NCI-H460 (cell line): ENCODE measurements at regions not wholly inside any gene's neighbourhood (a gene's known extent, or its start where the extent isn't known, plus 50 kb on each side); places are given as distances from the start of the nearest gene placed in this dataset.
A peak's percentile ranks its signal among the peaks of the same experiment; 100 is the strongest.

Source experiments
- DNase-seq: peaks from one replicate; pipeline ENCODE4 v3.0.0-alpha.2; 2016; ENCODE audit warnings: low read depth; ENCODE audit errors: extremely low read depth

DNA sequence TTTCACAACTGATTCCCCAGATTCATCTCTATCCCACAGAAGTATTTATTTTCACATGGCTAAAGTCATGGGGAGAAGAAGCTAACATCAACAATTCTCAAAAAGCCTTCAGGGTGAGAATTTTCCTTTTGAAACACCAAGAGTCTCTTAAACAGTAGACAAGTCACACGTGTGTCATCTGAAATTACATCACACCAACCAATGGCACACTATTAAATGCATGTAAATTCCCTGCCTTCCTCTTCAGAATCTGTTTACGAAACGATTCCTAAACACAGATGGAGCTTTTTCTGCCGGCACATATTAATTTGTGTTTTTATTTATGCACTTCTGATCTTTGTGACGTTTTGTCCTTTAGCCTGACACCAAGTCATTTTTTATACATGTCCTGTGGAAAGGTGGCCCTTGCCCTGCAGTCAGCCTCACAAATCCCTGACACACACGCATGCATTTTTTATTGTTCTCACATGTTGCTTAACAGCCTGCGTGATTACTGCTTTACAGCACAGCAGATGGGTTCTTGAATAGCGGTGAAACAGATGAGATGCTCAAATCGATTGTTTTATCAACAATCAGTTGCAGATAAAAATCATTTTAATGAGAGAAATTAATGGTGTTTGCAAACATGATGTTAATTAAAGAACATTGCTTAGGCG is 735.9 kb upstream of the TENM3 start:
- no peak for DNase-seq

DNA sequence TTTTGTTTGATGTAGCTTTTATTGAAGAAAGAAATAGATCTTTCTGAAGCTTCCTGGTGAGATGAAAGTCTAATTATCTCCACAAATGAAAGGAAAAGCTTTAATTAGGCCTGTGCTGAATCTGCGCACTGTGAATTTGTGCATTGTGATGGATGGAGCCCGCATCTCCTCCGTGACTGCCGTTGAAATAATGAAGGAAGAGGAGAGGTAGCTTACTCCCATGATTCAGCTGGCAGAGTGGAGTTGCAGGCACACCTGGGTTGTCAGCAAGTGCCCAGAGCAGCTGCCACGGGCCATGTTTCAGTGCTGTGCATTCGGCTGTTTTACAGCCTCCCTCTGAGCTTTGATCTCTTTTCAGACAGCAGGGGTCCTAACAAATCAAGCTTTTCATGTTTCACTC is 735.3 kb upstream of the TENM3 start:
- DNase-seq: no peak

DNA sequence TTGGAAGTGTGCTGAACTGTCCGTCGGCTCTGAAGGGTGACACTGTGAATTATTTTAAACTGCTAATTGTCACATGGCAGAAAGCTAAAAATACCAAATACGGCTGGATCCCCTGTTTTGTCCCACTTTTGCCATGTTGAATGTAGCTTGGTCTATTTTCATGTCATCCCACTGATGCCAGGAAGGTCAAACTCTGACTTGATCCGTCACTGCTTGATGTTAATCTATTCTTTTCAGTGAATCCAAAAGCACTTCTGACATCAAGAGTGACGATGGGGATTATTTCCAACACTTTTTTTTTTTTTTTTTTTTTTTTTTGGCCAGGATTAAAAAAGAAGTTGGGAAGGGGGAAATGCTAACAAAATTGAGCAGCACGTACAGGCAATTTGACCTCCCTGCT is 734.6 kb upstream of the TENM3 start:
- no peak for DNase-seq

DNA sequence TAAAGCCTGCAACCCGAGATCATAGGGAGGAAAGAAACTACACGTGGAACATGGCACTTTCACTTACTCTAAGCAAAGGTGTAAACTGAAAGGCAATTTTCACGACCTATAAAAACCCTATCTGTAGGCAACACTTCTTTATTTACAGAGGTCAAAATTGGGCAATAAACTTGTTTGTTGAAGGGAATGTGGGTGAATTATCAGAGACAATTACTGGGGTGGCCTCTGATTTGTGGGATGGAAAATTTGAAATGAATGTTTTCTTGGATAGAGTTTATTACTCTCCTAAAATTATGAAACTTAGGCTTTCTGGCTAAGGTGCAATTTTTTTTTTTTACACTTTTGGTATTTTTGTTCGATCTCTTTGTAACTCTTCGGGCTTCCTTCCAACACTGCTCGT is 734.1 kb upstream of the TENM3 start:
- no peak for DNase-seq

DNA sequence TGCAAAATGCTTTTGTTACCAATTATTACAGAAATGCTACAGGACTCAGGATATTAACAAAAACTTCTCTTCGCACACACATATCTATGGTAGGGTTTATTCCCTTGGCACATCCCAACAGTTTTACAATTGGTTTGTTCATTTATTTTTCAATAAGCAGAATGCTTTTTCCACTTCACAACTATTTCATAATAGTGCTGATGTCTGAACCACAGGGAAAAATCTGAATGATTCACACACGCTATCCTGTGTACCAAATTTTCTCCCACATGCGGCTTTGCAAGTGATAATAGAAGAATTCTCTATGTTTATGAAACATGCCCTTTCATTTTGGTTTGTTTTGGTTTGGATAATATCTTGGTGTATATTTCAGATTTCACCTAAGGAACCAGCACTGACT is 725.7 kb upstream of the TENM3 start:
- DNase-seq: no peak

DNA sequence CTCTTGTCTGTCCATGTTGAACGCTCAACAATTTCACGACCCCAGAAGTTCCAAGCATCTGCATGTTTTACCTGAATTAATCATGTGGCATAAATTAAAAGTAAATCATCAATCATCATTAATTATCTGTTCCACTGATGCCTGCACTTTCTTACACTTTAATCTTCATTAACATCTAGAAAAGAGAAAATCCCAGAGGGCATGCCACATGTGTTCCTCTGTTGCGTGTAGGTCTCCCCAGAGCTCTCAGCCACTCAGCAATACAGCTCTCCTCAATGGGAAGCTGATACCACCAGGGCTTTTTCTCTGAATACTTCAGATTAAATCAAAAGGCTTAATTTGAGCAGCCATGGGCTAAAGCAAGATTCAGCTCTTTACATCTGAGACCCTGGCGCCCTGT is 722.4 kb upstream of the TENM3 start:
- no peak for DNase-seq

DNA sequence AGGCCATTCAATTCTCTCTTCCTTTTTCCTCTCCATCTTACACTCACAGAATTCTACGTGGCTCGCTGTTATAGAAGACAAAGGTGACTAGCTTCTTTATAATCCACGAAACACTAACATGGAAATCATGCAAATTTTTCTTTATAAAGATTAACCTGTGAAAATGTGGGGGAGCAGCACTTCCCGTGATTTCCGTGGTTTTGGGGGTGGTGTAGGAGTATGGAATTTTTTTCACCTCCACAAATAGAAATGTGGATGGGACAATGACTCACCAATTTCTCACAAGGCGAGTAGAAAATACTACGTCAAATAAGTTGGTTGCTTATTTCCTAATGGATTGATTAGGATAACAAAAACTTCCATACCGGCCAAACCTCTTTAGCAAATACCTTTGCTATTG is 719.2 kb upstream of the TENM3 start:
- DNase-seq: no peak

DNA sequence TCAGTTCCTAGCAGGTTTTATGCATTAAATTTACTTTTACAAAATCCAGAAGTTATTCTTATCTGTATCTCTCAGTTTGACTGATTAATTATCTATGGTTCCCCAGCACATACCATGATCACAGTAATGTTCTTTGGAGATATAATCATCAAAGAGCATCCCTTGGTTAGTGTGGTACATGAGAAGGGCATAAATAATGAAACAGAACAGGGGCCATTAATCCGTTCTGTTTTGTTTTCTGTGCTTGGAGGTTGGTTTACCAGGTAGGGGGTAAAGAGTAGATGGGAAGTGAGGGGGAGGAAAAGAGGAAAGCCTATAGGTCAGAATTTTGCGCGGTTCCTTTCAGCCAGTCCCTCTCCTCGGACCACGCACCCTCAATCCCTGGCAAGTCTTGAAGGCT is 718.7 kb upstream of the TENM3 start:
- no peak for DNase-seq

DNA sequence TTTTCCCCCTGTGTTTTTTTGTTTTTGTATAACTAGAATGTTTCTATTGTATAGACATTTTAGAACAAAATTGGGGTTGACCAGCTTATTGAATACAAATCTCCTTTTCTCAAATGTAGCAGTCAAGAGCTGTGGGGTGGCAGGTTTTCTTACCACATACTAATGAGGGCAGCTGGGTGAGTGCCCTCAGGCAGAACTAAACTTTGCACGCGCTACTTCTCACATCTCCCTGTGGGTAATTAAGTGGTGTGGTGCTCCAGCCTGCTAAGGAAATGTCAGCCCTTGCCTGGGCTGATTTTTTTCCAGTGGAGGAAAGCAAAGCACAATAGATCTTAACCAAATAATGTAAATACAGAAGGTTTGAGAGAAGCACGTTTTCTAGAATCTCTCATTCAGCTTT is 717.6 kb upstream of the TENM3 start:
- no peak for DNase-seq

DNA sequence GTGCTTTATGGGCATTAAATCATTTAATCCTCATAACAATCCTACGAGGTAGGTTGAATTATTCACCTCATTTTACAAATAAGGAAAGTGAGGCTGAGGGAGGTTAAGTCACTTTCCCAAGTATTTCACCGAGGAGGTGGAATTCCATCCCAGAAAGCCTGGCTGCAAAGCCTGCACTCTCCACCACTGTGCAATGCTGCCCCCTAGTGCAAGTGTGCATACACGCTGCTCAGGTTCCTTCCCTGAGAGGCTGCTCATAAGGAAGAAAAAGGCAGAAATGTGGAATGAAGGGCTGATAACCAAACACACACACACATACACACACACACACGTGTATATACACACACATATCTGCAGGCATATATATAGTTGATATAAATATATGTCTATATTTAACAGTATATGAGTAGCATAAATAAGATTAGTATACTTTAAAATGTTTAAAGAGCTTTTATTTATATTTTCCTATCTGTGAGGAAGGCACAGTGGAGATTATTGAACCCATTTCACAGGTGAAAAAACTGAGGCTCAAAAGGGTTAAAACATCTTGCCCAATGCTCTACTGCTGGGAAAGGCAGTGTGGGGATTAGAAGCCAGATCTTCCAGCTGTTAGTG is 714.5 kb upstream of the TENM3 start:
- peak; percentile 47 for DNase-seq

DNA sequence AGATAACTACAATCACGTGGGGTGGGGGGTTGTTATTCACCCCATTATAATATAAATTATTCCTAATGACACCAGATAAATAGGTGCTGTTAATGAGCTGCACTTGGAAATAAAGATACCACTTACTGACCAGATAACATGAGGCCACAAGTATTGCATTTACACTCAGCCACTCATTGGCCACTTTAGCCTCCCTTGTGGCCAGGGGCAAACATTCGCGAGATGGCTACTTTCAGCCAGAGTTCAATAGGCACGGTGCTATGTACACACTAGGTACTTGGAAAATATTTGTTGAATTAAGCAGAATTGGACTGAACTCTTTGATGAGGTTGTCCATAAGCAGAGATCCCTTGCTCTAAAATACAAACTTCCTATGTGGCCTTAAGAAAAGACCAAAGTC is 713.7 kb upstream of the TENM3 start:
- no peak for DNase-seq

DNA sequence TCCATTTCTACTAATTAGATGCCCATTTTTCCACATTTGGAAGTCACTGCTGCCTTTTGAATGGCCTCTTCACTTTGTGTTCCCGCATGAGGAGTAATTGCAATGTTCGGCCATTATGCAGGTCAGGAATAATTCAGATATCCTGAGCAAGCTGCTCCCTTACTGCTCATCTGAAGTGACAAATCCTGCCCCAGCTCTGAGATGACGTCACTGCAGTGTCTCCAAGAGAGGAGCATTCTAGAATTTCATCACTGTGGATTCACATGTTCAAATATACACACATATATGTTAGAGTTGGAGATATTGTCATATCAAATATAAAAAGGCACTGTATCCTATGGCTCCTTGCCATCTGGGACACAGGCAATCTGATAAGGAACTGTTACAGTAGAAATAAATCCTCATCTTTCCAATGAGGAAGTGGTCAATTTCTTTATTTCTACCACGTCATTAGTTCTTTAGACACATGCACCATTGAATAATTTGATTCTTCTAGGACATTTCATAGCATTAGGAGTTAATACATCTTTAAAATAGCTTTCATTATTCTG is 706.9 kb upstream of the TENM3 start:
- no peak for DNase-seq

DNA sequence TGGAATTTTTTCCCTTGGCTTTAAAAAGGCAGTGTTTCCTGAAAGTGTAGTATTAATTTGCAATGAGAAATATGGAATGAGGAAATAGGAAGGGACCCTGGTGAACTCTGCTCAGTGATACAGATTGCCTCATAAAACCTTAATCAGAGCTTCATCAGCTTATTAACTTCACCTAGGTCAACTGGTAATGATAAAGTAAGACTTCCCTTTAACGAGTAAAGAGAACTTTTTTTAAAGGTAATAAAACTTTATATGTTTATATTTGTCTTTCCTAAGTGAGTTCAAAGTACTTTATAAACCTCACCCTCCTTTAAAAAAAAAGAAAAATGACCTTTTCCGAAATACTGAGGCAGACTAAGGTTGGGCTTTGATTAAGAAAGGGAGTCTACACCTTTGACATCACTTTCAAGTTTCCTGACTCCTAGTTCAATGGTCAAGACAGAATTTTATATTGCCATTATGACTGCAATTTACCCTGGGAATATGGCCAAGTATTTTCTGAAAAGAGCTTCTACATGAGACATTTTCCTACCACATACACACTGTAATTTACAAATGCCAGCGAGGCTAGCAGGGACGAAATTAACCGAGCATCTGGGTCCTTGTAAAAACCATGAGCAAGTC is 706.3 kb upstream of the TENM3 start:
- no peak for DNase-seq

DNA sequence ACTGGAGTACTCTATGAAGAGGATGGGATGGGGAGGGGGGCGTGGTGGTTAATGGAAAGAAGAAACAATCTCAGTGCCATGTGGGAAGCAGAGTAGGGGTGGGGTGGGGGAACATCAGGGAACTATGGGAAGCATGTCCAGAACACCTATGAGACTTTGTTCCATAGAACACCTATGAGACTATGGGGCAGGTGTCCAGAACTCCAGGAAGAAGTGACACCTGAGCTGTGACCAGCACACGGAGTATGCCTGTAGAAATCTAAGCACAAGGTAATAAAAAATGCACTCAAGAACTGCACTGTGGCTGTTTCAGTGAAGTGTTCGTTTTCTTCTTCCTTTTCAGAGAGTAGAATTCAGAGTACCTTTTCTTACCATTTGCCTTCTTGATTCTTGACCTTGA is 704.8 kb upstream of the TENM3 start:
- DNase-seq: no peak

DNA sequence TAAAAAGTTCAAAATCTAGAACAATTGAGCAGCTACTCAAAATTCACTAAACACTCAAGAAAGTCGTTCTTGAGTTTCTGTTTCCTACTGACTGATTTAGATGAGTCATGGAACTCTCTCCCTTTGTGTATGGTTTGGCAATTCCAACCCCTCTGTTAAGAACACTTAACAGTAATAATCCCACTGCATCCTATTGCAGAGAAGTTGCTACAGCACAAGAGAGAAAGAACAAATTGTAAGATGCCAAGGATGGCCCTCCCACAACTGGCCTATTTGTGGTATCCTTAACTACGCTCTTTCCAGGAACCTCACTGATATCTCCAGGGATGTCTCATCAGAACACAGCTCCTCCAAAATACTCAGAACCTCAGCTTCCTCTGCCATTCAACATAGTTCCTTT is 701.8 kb upstream of the TENM3 start:
- no peak for DNase-seq

DNA sequence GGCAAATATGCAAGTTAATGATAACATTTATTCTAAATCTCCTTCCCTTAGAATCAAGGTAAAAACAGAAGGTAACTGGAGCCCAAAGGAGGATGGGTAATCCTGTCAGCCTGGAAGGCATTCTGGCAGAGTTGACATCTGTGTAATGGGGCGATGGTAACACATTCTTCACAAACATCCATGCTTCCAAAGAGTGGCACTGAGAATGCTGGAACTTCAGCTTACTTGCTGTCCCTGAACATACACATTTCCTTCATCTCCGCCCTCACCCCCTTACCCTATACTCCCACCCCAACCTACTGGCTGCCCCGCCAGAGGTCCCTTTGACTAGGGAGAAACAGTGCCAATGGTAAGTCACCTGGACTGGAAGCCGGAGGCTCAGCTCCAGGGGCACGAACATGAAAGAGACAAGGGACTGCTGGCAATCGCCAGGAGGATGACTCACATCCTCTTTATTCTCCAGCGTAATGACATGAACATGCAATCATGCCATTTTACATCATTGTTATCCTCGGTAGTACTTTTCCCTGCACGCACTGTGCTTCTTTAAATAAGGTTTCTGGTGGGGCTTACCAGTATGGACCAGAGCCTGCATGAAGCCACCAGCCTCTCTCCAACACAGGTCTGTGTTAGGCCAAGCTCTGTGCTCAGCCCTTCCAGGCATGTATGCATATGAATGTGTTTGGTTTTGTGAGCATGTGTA is 694.2 kb upstream of the TENM3 start:
- DNase-seq: peak; percentile 47

DNA sequence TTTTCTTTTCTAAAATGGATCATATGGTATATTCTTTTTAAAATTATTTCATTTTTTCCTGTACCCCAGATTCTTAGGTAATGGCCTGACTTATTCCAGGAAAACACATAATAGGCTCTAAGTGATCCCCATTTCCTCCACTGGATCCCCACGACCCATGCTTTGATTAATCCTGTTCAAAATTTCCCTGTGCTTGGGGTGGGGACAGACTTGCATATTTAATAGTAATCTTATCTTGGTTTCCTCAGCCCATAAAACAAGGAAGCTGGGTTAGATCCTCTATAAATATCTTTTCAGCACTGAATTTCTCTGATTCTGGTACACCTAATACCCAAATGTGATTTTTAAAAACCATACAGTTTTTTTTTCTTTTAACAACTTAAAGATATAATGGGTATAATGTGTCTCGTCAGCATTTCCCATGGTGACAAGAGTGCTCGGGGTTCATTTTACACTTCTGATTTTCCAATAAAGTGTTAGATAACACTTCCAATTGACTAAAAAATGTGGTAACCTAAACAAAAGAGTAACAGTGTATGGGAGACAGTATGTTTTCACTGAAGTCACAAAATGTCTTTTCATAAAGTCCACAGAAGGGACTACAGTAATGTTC is 693.5 kb upstream of the TENM3 start:
- DNase-seq: no peak

DNA sequence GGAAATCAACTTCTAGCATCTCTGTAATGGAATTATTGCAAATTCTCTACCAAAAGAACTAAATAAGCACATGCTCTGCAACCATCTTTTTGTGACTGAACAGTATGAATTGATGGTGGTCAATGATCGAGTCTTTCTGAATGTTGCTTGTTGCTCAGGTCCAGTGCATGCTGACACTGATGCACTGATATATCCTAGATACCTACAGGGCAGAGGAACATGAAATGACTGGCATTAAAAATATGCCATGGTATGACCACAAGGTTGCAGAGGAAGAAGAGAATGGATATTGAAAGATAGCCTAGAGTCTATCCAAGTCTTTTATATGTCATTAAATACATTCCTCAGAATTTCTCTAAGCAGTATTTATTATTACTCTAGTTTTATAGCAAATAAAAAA is 692.8 kb upstream of the TENM3 start:
- DNase-seq: no peak

DNA sequence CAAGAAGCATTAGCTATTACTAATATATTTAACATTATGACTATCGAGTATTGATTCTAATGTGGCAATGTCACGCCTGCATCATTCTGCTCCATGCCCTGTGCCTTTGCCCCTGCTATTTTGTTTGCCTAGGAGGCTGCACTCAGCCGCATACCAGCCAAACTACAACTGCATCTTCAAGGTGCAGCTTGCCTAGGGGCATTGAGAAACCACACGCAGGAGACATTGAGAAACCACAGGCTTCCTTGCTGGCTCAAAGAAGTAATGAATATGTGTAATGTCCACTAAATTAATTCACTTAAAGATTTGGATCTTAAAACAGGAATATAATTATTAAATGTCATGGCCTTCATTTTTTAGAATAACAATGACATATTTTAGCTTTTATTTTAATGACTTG is 683.6 kb upstream of the TENM3 start:
- no peak for DNase-seq

DNA sequence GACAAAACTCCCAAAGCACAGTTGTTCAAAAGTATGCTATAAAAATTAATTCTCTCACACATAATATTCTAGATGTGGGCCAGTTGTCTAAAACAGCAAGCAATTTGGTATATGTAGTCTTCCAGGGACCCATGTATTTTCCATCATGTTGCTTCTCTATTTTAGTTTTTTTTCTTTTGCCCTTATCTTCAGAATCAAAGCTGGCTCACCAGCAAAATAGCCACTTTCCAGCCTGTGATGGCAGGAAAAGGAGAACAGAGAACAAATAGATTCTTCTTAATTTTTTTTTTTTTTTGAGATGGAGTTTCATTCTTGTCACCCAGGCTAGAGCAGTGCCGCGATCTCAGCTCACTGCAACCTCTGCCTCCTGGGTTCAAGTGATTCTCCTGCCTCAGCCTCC is 680.8 kb upstream of the TENM3 start:
- no peak for DNase-seq

DNA sequence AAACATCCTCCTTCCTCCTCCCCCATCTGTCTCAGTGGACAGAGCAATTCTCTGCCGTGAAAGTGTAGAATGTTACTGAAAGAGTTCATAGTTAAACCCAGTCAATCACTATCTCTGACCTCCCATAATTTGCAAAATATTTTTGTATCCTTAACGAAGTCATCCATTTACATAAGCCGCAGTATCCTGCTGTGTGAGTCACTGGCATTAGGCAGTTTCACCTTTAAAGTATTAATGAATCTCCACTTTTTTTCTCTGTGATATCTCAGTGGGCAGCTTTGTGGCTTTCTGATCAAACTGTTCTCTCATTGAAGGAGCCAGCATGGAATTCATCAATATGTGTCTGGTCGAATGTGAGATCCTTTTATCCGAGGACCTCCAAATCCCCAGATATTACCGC is 678.6 kb upstream of the TENM3 start:
- DNase-seq: no peak
